GM12878 (cell line): ENCODE measurements at regions not wholly inside any gene's neighbourhood (a gene's known extent, or its start where the extent isn't known, plus 50 kb on each side); places are given as distances from the start of the nearest gene placed in this dataset.

Experiments
- ATAC-seq: fragments of 200-7000 bp; cut with Tn5 transposase; 3 replicates; pipeline ENCODE4 v1.9.1; 2020; ENCODE audit warnings: mild to moderate bottlenecking, moderate library complexity
- BruUV-seq: library from RNA; stranded (reverse); fragments of 400-500 nt; replicated peaks from 2 replicates; lab custom pipeline; 2021; lab: Mats Ljungman, UMichigan
- CTCF ChIA-PET: fragments of 300-600 bp; sonication (Branson Sonifier 250); formaldehyde crosslinking; extraction: SDS; loops from one replicate; lab custom pipeline; 2021; ENCODE audit warnings: inconsistent platforms; lab: Yijun Ruan, JAX
- POLR2A ChIA-PET: fragments of 350-600 bp; formaldehyde crosslinking; extraction: SDS; loops from one replicate; lab custom pipeline; 2021; ENCODE audit warnings: inconsistent platforms; lab: Charles Lee
- RAD21 ChIA-PET: fragments of 300-600 bp; sonication (Branson Sonifier 250); formaldehyde crosslinking; loops from one replicate; lab custom pipeline; 2023; ENCODE audit warnings: antibody characterized with exemption; ENCODE audit not compliant: unreplicated experiment; lab: Charles Lee
- SMC1A ChIA-PET: fragments of 300-600 bp; sonication (Branson Sonifier 250); formaldehyde crosslinking; loops from one replicate; lab custom pipeline; 2023; ENCODE audit not compliant: unreplicated experiment, uncharacterized antibody; lab: Charles Lee
- DNase-seq: peaks from one replicate; pipeline ENCODE4 v3.0.0-alpha.2; 2011; ENCODE audit warnings: low read depth, low spot score
- FAIRE-seq: peaks from 3 replicates; lab custom pipeline; 2011; peaks lifted over from hg19 to GRCh38; lab: Jason Lieb, UNC
- H2AFZ ChIP-seq: 2 replicates; pipeline ENCODE4 v1.6.0; 2011; ENCODE audit warnings: low read depth, low read length, control low read depth; ENCODE audit not compliant: control insufficient read depth
- H3K27ac ChIP-seq: 2 replicates; pipeline ENCODE4 v1.5.1; 2011; ENCODE audit warnings: control low read depth; ENCODE audit not compliant: control insufficient read depth, insufficient read depth
- H3K27me3 ChIP-seq, 2 experiments: replicated peaks in 1 of 2; 2 replicates each; pipeline versions ENCODE4 v1.6.0 to v1.6.1; 2011; ENCODE audit warnings: low read length in 1 of 2; ENCODE audit not compliant: control insufficient read depth in 2 of 2, insufficient read depth in 2 of 2
- H3K36me3 ChIP-seq, 2 experiments: 2 replicates each; pipeline ENCODE4 v1.5.1; 2011; ENCODE audit warnings: low read length in 1 of 2; ENCODE audit not compliant: control insufficient read depth in 2 of 2, insufficient read depth in 2 of 2
- H3K4me1 ChIP-seq: 2 replicates; pipeline ENCODE4 v1.6.1; 2011; ENCODE audit warnings: mild to moderate bottlenecking, low read length, moderate library complexity, mixed read lengths; ENCODE audit not compliant: control insufficient read depth, insufficient read depth
- H3K4me2 ChIP-seq: 2 replicates; pipeline ENCODE4 v1.6.0; 2011; ENCODE audit warnings: control low read depth; ENCODE audit not compliant: control insufficient read depth, insufficient read depth
- H3K4me3 ChIP-seq: fragments of 200-600 bp; sonication (generic); 2 replicates; pipeline ENCODE4 v1.5.1; 2016
- H3K79me2 ChIP-seq: 2 replicates; pipeline ENCODE4 v1.6.0; 2011; ENCODE audit warnings: low read length; ENCODE audit not compliant: control insufficient read depth, insufficient read depth
- H3K9ac ChIP-seq: 2 replicates; pipeline ENCODE4 v1.8.0; 2011; ENCODE audit warnings: low read length, control low read depth, mixed read lengths; ENCODE audit not compliant: control insufficient read depth, insufficient read depth
- H3K9me3 ChIP-seq: replicated peaks from 3 replicates; pipeline ENCODE4 v1.5.1; 2011; ENCODE audit warnings: mild to moderate bottlenecking, low read length; ENCODE audit not compliant: control insufficient read depth, insufficient read depth
- H4K20me1 ChIP-seq: 2 replicates; pipeline ENCODE4 v1.6.0; 2011; ENCODE audit not compliant: control insufficient read depth, insufficient read depth
- NFYB ChIP-seq: IDR thresholded peaks from 2 replicates; pipeline ENCODE4 v1.6.1; 2011; ENCODE audit warnings: low read depth, mild to moderate bottlenecking, low read length, improper control_type of control experiment, moderate library complexity; ENCODE audit not compliant: insufficient read depth
- POLR2AphosphoS5 ChIP-seq: IDR thresholded peaks from 2 replicates; pipeline ENCODE4 v1.6.1; 2011; ENCODE audit warnings: mild to moderate bottlenecking, low read length, inconsistent platforms
- RAD21 ChIP-seq: IDR thresholded peaks from 2 replicates; pipeline ENCODE4 v1.6.1; 2011; ENCODE audit warnings: mild to moderate bottlenecking, low read depth, low read length, moderate library complexity; ENCODE audit not compliant: insufficient read depth
- RB1 ChIP-seq: fragments of 450-650 bp; formaldehyde crosslinking; IDR thresholded peaks from 2 replicates; pipeline ENCODE4 v1.6.1; 2017; ENCODE audit warnings: mild to moderate bottlenecking, borderline replicate concordance
- SMARCA5 ChIP-seq: fragments of 450-650 bp; IDR thresholded peaks from 2 replicates; pipeline ENCODE4 v1.6.1; 2017; ENCODE audit warnings: mild to moderate bottlenecking
- SMC3 ChIP-seq: IDR thresholded peaks from 2 replicates; pipeline ENCODE4 v1.6.1; 2011; ENCODE audit warnings: low read length, improper control_type of control experiment, borderline replicate concordance
- SP1 ChIP-seq: IDR thresholded peaks from one replicate; pipeline ENCODE4 v1.6.1; 2011; ENCODE audit warnings: low read depth, low read length
- ZNF207 ChIP-seq: fragments of 450-650 bp; IDR thresholded peaks from 2 replicates; pipeline ENCODE4 v1.6.1; 2014; ENCODE audit warnings: antibody characterized with exemption, mild to moderate bottlenecking, borderline replicate concordance
- ZNF687 ChIP-seq: fragments of 450-650 bp; IDR thresholded peaks from 2 replicates; pipeline ENCODE4 v1.6.1; 2017; ENCODE audit warnings: mild to moderate bottlenecking, moderate library complexity
- WGBS: methylation state at CpG from one replicate; pipeline ENCODE4 v1.1.6; 2016; ENCODE audit warnings: low lambda C conversion rate; ENCODE audit not compliant: insufficient replicate concordance, insufficient coverage; ENCODE audit errors: missing lambda C conversion rate; 5-methylcytosine and 5-hydroxymethylcytosine counted together
- in situ Hi-C: fragments of 300-500 bp; cut with MboI; formaldehyde crosslinking; loops from 9 replicates; pipeline ENCODE4 v1.14.3; 2018; ENCODE audit warnings: mixed read lengths
- intact Hi-C: fragments of 100-400 bp; cut with micrococcal nuclease; formaldehyde crosslinking; loops from one replicate; pipeline ENCODE4 v1.14.2; 2022; ENCODE audit not compliant: unreplicated experiment
- TF ChIP-seq, protein P1 (sequence below): fragments of 450-650 bp; IDR thresholded peaks from 2 replicates; pipeline ENCODE4 v1.6.1; 2017; ENCODE audit warnings: mild to moderate bottlenecking, moderate library complexity
- TF ChIP-seq, protein P2 (sequence below), 3 experiments: IDR thresholded peaks in 2 of 3; conservative IDR thresholded peaks in 1 of 3; 2 replicates each; pipeline ENCODE4 v1.5.1; 2011; ENCODE audit warnings: low read depth in 3 of 3, low read length in 3 of 3, mild to moderate bottlenecking in 3 of 3, control low read depth in 2 of 3, moderate library complexity in 2 of 3, inconsistent platforms in 1 of 3, mixed read lengths in 1 of 3; ENCODE audit not compliant: control insufficient read depth in 2 of 3, insufficient read depth in 1 of 3; ENCODE audit errors: extremely low read depth in 1 of 3

GRCh38 chr3:39000008-39000450, 51.7 kb downstream of the SCN11A start:
- no peaks in the 10 kb centered on the region for H4K20me1 ChIP-seq
- no peaks in the 10 kb centered on the region for H3K36me3 ChIP-seq
- in situ Hi-C loops: no loop called here
- no peaks in the 10 kb centered on the region for H3K79me2 ChIP-seq
- no peaks in the 10 kb centered on the region for H3K27me3 ChIP-seq
- H3K9ac ChIP-seq: no peak overlapping the region
- CTCF ChIA-PET: interaction anchor here (0.6 to 9.4 kb wide), 71 partner anchors 9 to 1035 kb away, joined by 3 to 241 read pairs (median 4); partner anchors contain the start of genes EXOG and RPSA
- ATAC-seq: peak; percentile 96
- TF ChIP-seq NFYB (no peak), RB1 (0 out of 2 replicates have a peak, but pooled peaks have one; percentile 27), POLR2AphosphoS5 (no peak), ZNF687 (peak; percentile 47; the same call in 1 of the 2 replicates), SMC3 (peak; percentile 80; the same call in 1 of the 2 replicates), ZNF207 (0 out of 2 replicates have a peak, but pooled peaks have one; percentile 45), SMARCA5 (peak; percentile 31; the same call in 1 of the 2 replicates), RAD21 (peak; percentile 79), SP1 (no peak)
- TF ChIP-seq, protein P1, sequence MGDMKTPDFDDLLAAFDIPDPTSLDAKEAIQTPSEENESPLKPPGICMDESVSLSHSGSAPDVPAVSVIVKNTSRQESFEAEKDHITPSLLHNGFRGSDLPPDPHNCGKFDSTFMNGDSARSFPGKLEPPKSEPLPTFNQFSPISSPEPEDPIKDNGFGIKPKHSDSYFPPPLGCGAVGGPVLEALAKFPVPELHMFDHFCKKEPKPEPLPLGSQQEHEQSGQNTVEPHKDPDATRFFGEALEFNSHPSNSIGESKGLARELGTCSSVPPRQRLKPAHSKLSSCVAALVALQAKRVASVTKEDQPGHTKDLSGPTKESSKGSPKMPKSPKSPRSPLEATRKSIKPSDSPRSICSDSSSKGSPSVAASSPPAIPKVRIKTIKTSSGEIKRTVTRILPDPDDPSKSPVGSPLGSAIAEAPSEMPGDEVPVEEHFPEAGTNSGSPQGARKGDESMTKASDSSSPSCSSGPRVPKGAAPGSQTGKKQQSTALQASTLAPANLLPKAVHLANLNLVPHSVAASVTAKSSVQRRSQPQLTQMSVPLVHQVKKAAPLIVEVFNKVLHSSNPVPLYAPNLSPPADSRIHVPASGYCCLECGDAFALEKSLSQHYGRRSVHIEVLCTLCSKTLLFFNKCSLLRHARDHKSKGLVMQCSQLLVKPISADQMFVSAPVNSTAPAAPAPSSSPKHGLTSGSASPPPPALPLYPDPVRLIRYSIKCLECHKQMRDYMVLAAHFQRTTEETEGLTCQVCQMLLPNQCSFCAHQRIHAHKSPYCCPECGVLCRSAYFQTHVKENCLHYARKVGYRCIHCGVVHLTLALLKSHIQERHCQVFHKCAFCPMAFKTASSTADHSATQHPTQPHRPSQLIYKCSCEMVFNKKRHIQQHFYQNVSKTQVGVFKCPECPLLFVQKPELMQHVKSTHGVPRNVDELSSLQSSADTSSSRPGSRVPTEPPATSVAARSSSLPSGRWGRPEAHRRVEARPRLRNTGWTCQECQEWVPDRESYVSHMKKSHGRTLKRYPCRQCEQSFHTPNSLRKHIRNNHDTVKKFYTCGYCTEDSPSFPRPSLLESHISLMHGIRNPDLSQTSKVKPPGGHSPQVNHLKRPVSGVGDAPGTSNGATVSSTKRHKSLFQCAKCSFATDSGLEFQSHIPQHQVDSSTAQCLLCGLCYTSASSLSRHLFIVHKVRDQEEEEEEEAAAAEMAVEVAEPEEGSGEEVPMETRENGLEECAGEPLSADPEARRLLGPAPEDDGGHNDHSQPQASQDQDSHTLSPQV: peak; percentile 87; the same call in 1 of the 2 replicates
- TF ChIP-seq, protein P2, sequence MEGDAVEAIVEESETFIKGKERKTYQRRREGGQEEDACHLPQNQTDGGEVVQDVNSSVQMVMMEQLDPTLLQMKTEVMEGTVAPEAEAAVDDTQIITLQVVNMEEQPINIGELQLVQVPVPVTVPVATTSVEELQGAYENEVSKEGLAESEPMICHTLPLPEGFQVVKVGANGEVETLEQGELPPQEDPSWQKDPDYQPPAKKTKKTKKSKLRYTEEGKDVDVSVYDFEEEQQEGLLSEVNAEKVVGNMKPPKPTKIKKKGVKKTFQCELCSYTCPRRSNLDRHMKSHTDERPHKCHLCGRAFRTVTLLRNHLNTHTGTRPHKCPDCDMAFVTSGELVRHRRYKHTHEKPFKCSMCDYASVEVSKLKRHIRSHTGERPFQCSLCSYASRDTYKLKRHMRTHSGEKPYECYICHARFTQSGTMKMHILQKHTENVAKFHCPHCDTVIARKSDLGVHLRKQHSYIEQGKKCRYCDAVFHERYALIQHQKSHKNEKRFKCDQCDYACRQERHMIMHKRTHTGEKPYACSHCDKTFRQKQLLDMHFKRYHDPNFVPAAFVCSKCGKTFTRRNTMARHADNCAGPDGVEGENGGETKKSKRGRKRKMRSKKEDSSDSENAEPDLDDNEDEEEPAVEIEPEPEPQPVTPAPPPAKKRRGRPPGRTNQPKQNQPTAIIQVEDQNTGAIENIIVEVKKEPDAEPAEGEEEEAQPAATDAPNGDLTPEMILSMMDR (IDR thresholded peaks at IDR 0.05 in 2 of 3, conservative IDR thresholded peaks at IDR 0.05 in 1 of 3; ENCODE audit: control insufficient read depth in 2 of 3, extremely low read depth in 1 of 3, insufficient read depth in 1 of 3, low read depth in 3 of 3, low read length in 3 of 3): peak; percentile 79 to 95 (median 93)
- SMC1A ChIA-PET: interaction anchor here (0.6 to 4.6 kb wide), 33 partner anchors 8 to 513 kb away, joined by 3 to 145 read pairs (median 3); partner anchors contain the start of gene EXOG
- H3K9me3 ChIP-seq: no peaks in the 10 kb centered on the region
- POLR2A ChIA-PET: interaction anchor here (1.0 kb wide), 1 partner anchor 30 kb away, joined by 4 read pairs; no protein-coding TSS in a partner anchor
- no peak overlapping the region for H3K4me3 ChIP-seq
- RAD21 ChIA-PET: interaction anchor here (0.8 to 7.4 kb wide), 27 partner anchors 10 to 503 kb away, joined by 3 to 96 read pairs (median 4); no protein-coding TSS in a partner anchor
- no peak overlapping the region for H3K4me2 ChIP-seq
- intact Hi-C loops: loop anchor here (1.0 to 10.0 kb wide), 3 partner anchors 30 to 477 kb away; no protein-coding TSS in a partner anchor
- FAIRE-seq: peak; percentile 94
- no TSS peak for BruUV-seq
- H2AFZ ChIP-seq: no peak overlapping the region
- H3K27ac ChIP-seq: no peak overlapping the region
- DNase-seq: peak; percentile 35
- H3K4me1 ChIP-seq: no peaks in the 10 kb centered on the region
- WGBS: 7% methylated on average over 1 of the region's 1 CpG
